ENCODE measurements at regions not wholly inside any gene's neighbourhood (a gene's known extent, or its start where the extent isn't known, plus 50 kb on each side); places are given as distances from the start of the nearest gene placed in this dataset.

DNA sequence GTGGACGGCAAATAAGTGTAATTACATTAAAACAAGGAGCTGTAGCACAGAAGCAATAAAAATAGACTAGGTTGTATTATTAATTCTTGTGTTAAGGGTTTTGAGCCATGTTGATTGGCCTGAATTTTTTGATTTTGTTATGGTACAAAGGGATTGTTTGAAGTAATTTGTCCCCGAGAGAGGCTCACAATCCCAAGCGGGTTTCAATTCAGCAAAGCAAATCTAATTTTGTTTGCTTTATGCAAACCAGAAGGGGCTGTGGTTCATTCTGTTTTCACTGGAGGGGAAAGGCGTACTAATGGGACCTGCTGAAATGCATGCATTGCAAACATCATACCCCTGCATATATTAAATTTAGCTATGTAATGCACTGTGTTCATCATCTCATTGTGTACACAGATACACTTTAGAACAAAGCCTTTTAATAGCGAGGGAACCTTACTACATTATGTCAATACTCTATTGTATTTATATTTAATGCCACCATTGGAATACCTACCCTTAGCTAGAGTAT, 379.5 kb upstream of the POU3F2 start:
- TF ChIP-seq, protein P1, sequence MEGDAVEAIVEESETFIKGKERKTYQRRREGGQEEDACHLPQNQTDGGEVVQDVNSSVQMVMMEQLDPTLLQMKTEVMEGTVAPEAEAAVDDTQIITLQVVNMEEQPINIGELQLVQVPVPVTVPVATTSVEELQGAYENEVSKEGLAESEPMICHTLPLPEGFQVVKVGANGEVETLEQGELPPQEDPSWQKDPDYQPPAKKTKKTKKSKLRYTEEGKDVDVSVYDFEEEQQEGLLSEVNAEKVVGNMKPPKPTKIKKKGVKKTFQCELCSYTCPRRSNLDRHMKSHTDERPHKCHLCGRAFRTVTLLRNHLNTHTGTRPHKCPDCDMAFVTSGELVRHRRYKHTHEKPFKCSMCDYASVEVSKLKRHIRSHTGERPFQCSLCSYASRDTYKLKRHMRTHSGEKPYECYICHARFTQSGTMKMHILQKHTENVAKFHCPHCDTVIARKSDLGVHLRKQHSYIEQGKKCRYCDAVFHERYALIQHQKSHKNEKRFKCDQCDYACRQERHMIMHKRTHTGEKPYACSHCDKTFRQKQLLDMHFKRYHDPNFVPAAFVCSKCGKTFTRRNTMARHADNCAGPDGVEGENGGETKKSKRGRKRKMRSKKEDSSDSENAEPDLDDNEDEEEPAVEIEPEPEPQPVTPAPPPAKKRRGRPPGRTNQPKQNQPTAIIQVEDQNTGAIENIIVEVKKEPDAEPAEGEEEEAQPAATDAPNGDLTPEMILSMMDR (IDR thresholded peaks at IDR 0.05; ENCODE audit: insufficient read depth, low read depth, low read length): no peak
- no peak for TF ChIP-seq EZH2 (IDR thresholded peaks at IDR 0.05; ENCODE audit: insufficient read depth, low read length)
